GM21576 (cell line): ENCODE measurements at regions not wholly inside any gene's neighbourhood (a gene's known extent, or its start where the extent isn't known, plus 50 kb on each side); places are given as distances from the start of the nearest gene placed in this dataset.
"Not testable (repeated sequence)": the region's sequence is repeated elsewhere in the genome, so short reads cannot be mapped to it uniquely, and the experiment has no call there.

Experiments
- ATAC-seq: cut with Tn5 transposase; IDR thresholded peaks from one replicate; pipeline ENCODE4 v1.9.1; 2021; ENCODE audit warnings: mild to moderate bottlenecking, moderate library complexity; ENCODE audit not compliant: unreplicated experiment

GRCh38 chr9:129547063-129547462 is 73.8 kb downstream of the C9orf50 start:
- ATAC-seq, result no peak

- ATAC-seq, result not testable (repeated sequence)
Measured at GRCh38 chr9:129545876-129546275, 75.0 kb downstream of the C9orf50 start.

DNA sequence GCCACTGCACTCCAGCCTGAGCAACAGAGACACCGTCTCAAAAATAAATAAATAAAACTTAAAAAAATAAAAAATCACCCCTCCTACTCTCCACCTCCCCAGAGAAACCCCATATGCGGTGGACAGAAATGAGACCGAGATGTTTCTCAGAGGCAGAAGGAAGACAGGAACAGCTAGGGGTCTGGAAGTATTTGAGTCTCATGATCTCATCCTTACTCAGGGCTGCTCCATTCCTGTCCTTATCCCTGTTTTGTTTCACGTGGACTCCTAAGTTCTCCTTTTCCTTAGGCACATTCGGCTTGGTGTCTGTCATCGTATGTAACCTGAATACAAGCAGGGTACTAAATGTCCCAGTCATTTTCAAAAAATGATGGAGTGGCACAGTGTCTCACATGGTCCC is 76.1 kb downstream of the C9orf50 start:
- ATAC-seq, result no peak

- ATAC-seq, result no peak
Measured at GRCh38 chr9:129542741-129543140, 78.2 kb downstream of the C9orf50 start.

- ATAC-seq, result no peak
Measured at GRCh38 chr9:129541270-129541669, 79.6 kb downstream of the C9orf50 start.

- no peak for ATAC-seq
Measured at GRCh38 chr9:129539446-129539845, 81.5 kb downstream of the C9orf50 start.

GRCh38 chr9:129531860-129532402 is 89.0 kb downstream of the C9orf50 start:
- not testable (repeated sequence) for ATAC-seq

- ATAC-seq, result not testable (repeated sequence)
Measured at GRCh38 chr9:129527955-129528354, 92.9 kb downstream of the C9orf50 start.

GRCh38 chr9:129525656-129526196 is 95.2 kb downstream of the C9orf50 start:
- no peak for ATAC-seq

DNA sequence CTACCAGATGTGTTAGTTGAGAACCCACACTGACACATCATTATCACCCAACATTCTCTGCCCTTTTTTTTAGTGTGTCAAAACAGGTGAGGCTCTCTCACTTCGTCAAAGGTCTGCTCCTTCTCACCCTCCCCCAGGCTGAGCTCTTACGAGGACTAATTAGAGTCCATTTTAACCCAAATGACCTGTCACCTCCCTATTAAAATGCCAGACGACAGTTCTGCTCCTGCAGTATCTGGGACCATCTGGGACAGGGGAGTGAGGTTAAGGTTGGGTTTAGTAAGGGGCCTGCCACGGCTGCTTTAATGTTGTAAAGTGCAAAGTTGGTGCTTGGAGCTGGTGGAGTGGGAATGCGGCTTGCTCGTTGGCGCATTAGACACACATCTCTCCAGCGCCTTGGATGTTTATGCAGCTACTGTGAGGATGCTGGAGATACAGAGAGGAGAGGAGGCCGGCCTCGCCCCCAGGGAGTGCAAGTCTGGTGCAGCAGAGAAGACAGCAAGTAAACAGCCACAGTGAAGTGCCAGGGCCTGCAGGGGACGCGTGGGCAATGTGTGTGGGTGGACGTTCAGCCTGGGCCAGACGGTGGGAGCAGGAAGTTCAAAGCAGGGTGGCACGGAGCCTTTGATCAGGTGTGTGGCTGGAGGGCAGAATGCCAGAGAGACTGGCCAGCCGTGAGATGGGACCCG is 96.2 kb downstream of the C9orf50 start:
- no peak for ATAC-seq

DNA sequence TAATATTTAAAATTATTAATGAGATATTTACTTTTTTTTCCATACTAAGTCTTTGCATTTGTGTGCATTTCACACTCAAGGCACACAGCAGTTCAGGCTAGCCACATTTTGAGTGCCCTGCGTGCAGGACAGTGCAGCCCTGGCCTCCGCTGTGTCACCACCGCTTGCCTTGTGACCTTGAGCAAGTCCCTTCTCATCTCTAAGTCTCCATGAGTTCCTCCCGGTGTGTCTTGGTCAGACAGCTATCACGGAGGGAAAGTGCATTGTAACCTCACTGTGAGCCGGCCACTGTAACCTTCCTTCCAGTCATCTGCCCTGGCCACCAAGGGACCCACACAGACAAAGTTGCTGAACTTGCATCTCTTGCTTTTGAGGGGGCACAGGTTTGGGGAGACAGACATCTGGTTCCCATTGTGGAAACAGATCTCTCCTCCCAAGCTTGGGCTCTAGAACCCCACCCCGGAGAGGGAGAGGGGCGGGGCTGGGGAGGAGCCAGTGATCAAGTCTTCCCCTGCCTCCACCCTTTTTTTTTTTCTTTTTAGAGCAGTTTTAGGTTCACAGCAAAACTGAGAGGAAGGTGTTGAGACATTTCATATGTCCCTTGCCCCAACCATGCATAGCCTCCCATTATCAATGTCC is 96.8 kb downstream of the C9orf50 start:
- no peak for ATAC-seq

DNA sequence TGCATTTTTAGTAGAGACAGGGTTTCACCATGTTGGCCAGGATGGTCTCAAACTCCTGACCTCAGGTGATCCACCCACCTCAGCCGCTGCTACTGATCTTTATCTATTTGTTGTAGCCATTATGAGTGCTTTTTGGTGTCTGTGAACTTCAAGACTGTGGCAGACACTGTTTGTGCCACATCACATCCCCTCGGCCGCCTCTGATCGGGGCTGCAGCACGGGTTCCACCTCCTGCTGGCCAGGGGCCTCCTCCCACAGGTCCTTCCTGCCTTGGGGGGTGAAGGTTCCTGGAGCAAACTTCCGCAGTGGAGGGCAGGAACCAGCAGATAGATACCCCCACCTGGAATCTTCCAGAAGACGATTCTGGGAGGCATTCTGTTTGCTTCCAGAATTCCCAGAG is 98.5 kb downstream of the C9orf50 start:
- no peak for ATAC-seq

DNA sequence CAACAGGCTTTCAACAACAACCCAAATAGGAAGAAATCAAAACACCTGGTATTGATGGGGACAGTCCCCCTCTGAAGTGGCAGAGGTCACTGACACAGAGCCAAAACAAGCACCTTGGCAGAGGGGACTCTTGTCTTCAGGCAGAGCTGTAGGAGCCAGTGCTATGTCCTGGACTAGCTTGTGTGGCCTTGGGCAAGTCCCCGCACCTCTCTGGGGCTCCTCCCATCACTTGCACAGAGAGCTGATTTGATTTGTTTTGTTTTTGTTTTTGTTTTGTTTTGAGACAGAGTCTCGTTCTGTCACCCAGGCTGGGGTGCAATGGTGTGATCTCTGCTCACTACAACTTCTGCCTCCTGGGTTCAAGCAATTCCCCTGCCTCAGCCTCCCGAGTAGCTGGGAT is 100.8 kb downstream of the C9orf50 start:
- ATAC-seq, result no peak

- no peak for ATAC-seq
Measured at GRCh38 chr9:129518074-129518473, 102.8 kb downstream of the C9orf50 start.

DNA sequence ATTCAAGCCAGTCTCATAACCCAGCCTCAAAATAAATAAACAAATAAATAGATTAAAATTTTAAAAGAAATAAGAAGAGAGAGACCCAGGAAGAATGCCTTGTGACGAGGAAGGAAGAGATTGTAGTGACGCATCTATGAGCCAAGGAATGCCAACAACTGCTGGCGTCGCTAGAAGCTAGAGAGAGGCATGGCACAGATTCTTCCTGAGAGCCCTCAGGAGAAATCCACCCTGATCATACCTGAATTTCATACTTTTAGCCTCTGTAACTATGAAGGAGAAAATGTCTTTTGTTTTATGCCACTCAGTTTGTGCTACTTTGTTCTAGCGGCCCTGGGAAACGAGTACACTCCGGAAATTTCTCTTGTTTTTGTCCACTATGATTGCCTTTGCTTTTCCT is 103.9 kb downstream of the C9orf50 start:
- ATAC-seq, result no peak

GRCh38 chr9:129514891-129515290 is 106.0 kb downstream of the C9orf50 start:
- no peak for ATAC-seq

DNA sequence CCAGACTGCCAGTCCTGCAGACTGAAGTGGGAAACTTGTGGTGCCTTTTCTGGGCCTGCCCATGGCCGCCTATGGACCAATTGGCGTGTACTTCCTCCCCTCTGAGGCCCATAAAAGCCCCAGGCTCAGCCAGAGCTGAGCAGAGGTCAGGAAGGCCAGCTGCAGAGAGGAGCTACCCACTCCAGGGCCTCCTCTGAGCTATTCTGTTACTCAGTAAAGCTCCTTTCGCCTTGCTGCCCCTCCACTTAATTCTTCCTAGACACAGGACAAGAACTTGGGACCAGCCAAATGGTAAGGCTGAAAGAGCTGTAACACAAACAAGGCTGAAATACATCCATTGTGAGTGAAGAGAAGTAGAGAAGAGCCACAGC is 106.4 kb downstream of the C9orf50 start:
- no peak for ATAC-seq

DNA sequence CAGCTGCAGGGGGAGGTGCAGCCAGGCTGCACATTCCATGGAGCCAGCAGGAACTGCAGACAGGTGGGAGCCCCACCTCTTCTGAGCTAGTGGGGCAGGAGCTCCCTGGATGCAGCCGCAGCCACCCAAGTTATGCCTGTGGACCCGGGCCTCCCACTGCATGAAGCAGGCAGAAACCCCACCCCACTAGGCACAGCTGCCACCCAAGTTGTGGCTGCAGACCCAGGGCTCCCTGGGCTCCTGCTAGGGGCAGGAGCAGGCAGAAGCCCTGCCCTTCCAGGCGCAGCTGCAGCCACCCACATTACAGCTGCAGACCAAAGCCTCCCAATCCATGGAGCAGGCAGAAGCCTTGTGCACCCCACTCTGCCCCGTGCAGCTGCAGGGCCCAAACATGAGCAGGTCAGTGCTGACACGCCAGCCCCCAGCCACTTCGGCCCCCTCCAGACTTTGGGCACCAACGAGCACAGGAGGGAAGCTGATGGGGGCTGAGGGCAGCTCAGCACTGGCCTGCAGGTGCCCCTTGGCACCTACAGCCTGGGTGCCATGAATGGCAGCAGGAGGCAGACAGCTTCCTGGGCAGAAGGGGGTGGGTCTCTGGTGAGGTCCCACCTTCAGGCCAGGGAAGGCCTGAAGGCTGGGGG is 106.9 kb downstream of the C9orf50 start:
- ATAC-seq, result no peak

GRCh38 chr9:129513282-129513681 is 107.6 kb downstream of the C9orf50 start:
- ATAC-seq, result no peak

GRCh38 chr9:129511285-129511900 is 109.5 kb downstream of the C9orf50 start:
- no peak for ATAC-seq

DNA sequence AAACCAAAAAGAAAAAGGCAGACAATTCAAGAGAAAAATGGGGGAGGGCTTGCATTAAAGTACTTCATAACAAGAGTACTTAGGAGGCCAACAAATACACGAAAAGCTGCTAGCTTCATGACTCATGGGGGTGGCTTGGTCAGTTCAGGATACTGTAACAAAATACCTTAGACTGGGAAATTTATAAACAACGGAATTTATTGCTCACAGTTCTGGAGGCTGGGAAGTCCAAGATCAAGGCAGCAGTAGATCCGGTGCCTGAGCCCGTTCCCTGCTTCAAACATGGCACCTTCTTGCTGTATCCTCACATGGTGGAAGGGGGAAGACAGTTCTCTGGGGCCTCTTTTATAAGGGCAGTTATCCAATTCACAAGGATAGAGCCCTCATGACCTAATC is 111.4 kb downstream of the C9orf50 start:
- ATAC-seq, result no peak
